GM18907 (cell line): ENCODE measurements at regions not wholly inside any gene's neighbourhood (a gene's known extent, or its start where the extent isn't known, plus 50 kb on each side); places are given as distances from the start of the nearest gene placed in this dataset.

Experiments used
- ATAC-seq: cut with Tn5 transposase; IDR thresholded peaks from one replicate; pipeline ENCODE4 v1.9.1; 2021; ENCODE audit warnings: mild to moderate bottlenecking, moderate library complexity; ENCODE audit not compliant: unreplicated experiment

- no peak for ATAC-seq
Measured at GRCh38 chr2:2708575-2709430, 377.7 kb upstream of the MYT1L start.

GRCh38 chr2:2707206-2707991 lies 376.3 kb upstream of the MYT1L start:
- no peak for ATAC-seq

- ATAC-seq, result no peak
Measured at GRCh38 chr2:2706306-2706705, 375.2 kb upstream of the MYT1L start.

- no peak for ATAC-seq
Measured at GRCh38 chr2:2705871-2706270, 374.8 kb upstream of the MYT1L start.

- ATAC-seq, result no peak
Measured at GRCh38 chr2:2704428-2705090, 373.5 kb upstream of the MYT1L start.

GRCh38 chr2:2703762-2704427 lies 372.8 kb upstream of the MYT1L start:
- ATAC-seq, result no peak

DNA sequence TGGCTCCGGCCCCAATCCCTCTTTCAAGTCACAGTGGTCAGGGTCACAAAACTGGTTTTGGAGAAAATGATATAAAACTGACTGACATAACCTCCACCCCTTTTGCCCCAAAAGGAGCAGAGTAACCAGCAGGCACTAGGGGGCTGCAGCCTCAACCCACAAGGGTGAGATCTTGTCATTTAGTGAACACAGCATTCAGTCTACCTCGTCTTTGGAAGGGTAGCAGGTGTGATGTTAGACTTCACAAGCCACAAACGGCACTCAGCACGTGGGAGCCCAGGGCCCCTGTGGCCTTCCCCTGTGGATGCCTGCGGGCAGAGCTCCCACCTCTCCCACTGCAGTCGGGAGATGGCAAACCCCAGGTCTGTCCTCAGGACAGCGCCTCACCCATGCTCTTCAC lies 372.1 kb upstream of the MYT1L start:
- no peak for ATAC-seq

- no peak for ATAC-seq
Measured at GRCh38 chr2:2702385-2702784, 371.3 kb upstream of the MYT1L start.

DNA sequence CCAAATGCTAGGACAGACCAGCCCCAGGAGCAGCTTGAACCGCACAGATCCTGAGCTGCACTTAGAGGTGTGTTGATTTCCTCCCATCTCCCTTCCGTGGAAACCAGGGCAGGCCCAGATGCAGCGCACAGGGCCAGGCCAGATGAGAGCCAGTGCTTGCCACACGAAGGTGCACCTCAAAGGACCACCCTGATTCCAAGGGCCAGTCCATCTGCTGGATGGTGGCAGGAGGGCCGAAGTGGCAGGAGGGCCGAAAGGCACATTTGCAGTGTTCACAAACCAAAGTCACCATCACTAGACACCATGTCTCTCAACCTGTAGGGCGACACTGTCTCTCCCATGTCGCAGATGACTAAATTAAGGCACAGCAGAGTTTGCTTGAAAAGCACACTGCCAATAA lies 370.7 kb upstream of the MYT1L start:
- ATAC-seq, result no peak

DNA sequence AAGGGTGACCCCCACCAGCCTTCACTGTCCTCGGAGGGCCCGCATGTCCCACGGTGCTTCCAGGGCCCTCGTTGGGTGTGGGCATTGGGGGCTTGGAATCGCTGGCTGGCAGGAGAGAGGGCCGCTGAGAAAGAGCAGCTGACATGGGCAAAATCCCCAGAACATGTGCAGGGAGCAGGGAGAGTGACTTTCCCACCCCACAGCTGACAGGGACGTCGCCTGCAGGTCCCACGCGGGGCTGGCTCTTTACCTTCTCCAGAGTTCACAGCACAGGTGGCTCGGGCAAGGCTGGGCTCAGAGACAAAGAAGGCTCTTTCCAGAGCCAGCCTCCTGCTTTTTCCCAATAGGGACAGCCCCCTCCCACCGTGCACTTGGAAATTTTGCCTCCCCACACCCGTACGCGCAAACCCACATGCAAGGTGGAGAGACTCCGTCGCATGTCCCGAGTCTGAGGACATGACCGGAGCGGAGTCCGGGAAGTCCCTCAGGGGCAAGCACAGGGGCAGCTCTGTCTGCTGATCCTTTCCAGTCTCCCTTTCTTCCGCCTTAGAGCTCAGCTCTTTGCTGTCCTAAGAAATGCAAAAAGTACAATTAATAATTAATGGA lies 370.2 kb upstream of the MYT1L start:
- no peak for ATAC-seq

GRCh38 chr2:2699121-2699505 lies 368.0 kb upstream of the MYT1L start:
- ATAC-seq, result no peak

DNA sequence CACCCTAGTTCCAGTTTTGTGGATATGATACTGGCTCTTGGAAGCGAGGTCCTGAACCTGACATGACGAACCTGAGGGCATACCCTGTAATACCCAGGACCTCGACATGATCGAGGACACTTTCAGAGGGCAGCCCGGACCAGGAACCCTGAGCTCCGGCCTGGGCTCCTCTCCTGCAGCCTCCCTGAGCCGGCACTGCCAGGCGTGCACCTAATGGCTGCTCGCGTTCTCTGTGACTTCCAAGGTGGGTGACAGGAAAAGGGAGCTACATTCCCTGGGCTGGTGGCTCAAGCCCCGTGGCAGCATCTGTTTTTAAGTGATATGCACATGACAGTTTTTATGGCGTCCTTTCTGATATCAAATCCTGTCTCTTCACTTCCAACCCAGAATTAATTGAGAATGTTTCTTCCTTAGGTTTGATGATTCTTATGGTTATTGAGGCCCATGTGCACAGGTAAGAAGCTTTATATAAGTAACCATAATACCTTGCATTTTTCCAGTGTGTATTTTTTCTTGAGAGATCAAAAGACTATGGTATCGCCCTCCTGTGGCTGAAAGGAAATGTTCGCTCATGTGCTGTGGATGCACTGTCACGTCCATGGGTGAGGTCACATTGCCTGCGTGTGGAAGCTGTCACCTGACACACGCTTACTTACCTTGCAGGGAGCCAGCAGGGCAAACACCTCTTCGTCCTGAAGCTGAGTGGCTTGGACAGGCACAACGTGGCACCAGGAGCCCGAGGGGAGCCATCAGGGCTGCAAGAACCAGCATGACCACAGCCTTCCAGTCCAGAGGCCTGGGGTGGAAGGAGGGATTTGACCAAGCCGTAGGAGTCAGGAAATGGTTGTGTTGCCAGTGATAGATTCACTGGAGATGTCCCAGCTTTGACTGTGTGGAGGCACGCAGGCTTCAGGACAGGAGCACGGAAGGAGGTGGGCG lies 367.4 kb upstream of the MYT1L start:
- no peak for ATAC-seq

DNA sequence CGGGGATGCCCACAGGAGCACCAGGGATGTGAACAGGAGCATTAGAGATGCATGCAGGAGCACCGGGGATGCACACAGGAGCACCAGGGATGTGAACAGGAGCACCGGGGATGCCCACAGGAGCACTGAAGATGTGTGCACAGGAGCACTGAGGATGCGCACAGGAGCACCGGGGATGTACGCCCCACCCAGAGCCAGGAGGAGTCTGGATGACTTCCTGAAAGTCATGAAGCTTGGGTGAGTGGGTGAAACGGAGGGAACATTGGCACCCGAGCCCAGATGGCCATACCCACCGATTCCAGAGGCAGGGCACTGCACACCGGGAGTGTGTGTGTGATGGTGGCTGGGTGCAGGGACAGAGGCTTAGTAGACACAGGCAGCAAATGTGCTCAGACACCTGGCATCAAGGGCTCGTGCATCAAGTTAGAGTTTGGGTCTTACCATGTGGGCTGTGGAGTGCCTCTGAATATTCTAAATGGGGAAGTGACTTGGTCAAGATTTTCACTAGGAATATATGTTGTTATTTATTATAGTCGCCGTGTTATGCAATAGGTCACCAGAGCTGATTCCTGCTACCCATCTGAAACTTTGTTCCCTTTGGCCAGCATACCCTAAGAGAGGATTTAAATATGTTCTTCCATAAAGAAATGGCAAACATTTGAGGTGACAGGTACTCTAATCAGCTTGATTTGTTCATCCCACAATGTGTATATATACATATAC lies 365.8 kb upstream of the MYT1L start:
- no peak for ATAC-seq

- no peak for ATAC-seq
Measured at GRCh38 chr2:2696325-2696724, 365.2 kb upstream of the MYT1L start.

- no peak for ATAC-seq
Measured at GRCh38 chr2:2694746-2695145, 363.7 kb upstream of the MYT1L start.

- ATAC-seq, result no peak
Measured at GRCh38 chr2:2692599-2693389, 361.7 kb upstream of the MYT1L start.

GRCh38 chr2:2691419-2691818 lies 360.3 kb upstream of the MYT1L start:
- no peak for ATAC-seq

DNA sequence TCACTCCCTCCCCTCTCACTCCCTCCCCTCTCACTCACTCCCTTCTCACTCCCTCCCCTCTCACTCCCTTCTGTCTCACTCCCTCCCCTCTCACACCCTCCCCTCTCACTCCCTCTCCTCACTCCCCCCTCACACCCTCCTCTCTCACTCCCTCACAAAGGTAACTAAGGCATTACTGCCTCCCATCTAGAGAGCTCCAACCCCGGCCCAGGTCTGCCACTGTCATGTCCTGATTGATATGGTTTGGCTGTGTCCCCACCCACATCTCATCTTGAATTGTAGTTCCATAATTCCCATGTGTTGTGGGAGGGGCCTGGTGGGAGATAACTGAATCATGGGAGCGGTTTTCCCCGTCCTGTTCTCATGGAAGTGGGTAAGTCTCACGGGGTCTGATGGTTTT lies 359.9 kb upstream of the MYT1L start:
- ATAC-seq, result no peak
